DMS153 (cell line): ENCODE measurements at regions not wholly inside any gene's neighbourhood (a gene's known extent, or its start where the extent isn't known, plus 50 kb on each side); places are given as distances from the start of the nearest gene placed in this dataset.
A peak's percentile ranks its signal among the peaks of the same experiment; 100 is the strongest.

ENCODE experiments used
- DNase-seq: peaks from one replicate; lab custom pipeline; 2025; lab: John Stamatoyannopoulos, UW

GRCh38 chr3:107256963-107257362 lies 120.3 kb upstream of the CCDC54 start:
- DNase-seq, result no peak

DNA sequence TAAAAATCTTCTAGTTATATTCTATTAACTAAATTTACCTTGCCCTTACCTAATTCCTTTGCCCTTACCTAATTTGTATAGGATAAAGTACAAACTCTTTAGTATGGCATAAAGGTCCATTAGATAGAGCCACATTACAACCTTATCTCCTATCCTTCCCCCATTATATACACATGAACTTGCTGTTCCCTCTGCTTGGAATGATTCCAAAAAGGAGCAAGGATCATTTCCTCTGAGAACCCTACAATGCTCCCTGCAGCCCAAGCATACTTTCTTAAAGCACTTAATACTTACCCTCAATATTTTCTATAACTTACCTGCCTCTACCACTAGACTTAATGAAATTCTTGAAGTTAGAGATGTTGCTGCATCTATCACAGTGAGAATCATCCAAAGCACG lies 118.9 kb upstream of the CCDC54 start:
- DNase-seq, result no peak

- no peak for DNase-seq
Measured at GRCh38 chr3:107260207-107260606, 117.0 kb upstream of the CCDC54 start.

DNA sequence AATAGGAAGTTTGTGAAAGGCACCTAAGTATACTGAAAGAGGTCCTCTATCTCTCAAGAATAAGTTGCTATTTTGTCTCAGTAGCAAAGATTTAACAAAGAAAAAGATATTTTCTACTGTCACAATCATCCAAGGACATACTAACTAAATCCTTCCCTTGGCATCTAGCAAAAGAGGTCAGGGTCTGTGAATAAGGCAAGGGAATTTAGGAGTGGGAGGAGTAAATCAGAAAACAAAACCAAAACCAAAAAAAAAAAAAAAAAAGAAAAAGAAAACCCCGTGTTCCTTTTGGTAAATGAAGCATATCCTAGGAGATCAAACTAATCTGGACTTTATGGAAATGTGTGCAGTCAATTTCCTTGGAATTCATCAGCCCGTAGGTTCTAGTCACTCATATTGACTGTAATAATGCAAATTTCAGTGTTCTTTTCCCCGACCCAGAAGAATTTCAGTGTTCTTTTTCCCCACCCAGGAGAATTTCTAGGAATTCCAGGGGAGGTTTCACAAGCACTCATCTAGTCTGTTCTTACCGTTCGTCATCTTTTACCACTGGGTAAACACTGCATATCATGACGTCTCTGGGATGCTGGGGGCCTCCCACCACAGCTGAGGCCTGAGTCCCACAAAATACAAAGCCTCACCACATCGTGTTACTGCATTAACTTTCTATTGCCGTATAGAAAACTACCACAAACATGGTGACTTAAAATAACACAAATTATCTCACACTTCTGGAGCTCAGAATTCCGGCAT lies 113.8 kb upstream of the CCDC54 start:
- no peak for DNase-seq

DNA sequence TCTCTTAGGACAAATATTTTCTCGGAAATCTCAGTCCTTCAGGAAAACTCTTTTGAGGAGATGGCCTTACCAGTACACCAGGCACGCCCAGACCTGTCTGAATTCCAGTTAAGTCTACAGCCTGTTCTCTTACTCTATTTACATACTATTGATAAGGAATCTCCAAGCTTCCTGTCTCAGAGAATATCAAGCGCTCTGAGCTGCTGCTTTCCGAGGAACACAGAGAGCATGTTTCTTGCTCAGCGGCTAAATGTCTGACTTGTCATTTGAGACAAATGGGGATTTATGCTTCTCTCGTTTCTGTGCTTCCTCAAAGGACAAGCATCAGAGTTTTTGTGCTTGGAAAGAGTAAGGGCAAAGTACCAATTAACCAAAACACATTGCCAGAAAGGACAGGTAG lies 112.4 kb upstream of the CCDC54 start:
- DNase-seq, result no peak

DNA sequence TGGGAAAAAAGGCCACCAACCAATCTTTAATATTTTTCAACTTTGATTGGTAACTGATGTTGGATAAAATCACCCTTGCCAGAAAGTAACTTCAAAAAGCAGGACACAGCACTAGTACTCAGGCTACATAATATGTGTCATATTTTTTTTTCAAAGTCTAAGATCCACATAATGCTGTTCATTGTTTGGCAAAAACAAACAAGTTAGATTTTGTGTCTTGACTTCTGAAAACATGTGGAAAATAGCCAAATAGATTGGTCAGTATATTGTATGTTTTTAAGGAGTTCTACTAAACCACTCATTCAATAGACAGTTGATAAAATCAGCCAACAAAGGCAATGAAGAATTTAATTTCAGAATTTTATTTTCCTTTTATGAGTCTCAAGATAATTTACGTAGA lies 111.7 kb upstream of the CCDC54 start:
- DNase-seq, result no peak

GRCh38 chr3:107268469-107268868 lies 108.8 kb upstream of the CCDC54 start:
- no peak for DNase-seq

DNA sequence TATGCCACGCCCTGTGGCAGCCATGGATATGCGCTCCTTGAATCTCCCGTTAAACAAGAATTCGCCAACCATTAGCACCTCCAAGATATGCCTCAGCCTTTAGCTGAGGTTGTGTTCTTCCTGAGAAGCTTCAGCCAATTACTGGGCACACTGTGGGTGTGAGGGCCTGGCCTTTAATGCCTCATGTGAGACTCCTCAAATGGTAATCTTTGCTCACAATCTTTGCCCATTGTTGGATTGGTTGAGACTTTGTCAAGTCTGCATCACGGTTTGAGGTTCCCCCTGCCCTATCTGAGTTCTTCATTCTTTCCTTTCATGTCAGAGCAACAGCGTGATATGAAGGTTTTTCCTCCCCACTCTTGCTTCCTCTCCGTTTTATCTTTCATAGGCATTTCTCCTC lies 108.1 kb upstream of the CCDC54 start:
- no peak for DNase-seq

GRCh38 chr3:107271787-107272387 lies 105.4 kb upstream of the CCDC54 start:
- DNase-seq, result peak; percentile 25

- DNase-seq, result no peak
Measured at GRCh38 chr3:107272471-107272870, 104.8 kb upstream of the CCDC54 start.

GRCh38 chr3:107272885-107273284 lies 104.4 kb upstream of the CCDC54 start:
- DNase-seq, result no peak

DNA sequence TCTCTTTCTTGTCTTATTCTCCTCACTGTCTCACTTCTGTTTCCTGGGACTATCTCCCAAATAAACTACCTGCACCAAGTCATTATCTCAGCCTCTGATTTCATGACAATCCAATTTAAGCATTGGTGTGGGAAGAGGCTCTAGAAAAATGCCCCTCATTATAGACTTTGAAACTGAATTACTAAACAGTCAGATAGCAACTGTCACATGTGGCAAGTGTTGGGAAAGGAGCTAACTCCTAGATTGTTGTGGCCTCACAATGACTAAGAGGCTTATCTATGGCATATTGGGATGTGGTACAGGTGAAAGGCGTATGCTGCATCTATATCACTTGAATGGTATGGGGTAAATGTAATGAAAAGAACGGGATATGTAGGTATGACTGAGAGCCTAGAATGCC lies 103.5 kb upstream of the CCDC54 start:
- DNase-seq, result no peak

- no peak for DNase-seq
Measured at GRCh38 chr3:107275511-107275910, 101.7 kb upstream of the CCDC54 start.

DNA sequence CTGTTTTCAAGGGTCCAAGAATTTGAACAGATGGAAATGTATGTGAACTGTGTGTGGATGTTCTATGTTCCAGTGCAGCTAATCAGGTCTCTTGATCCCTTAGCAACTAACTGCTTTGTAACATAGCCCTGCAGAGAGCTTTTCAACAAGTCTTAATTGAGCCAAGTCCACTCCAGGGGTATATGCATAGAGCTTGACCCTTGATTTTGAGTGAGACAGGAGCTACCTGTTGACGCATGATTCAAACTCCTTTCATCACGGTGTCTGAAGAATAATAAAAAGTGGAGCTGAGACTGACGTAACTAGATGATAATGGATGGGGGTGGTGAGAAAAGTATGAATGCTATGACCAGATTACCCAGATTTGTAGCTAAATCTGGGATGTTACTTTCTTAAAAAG lies 93.3 kb upstream of the CCDC54 start:
- no peak for DNase-seq

DNA sequence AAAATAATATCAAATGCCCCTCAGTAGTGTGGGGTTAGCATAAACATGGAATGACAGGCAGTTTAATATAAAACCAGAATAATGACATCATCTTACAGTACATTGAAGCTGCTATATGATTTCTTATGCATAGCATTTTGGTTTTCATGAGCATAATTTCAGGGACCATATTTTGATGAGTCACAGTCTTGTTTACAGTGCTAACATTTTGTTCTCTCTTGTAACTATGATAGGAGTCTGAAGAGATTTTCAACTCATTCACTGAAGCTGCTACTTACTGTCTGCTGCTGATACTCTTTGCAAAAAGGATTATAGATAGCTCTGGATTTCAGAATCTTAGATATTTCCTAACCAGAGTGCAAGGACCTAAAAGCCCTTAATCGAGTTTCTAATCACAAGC lies 92.6 kb upstream of the CCDC54 start:
- no peak for DNase-seq

GRCh38 chr3:107285197-107285596 lies 92.0 kb upstream of the CCDC54 start:
- no peak for DNase-seq

DNA sequence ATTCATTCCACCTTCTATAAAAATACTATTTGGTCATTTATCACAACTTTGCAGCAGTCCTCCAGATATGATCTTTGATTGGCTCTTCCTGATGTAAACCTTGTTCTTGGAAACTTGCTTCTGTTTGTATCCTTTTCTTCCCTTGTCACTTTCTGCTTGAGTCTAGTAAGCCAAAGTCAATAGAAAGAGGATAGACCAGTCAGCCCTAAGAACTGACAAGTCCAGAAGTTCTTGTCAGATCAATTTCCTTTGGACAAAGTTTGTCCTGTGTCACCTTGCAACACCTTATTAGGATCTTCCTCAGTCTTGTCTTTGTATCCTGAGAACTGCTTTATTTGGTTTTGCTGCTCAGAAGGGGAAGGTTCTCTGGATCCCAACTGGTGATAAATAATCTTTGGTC lies 87.9 kb upstream of the CCDC54 start:
- DNase-seq, result no peak

GRCh38 chr3:107294117-107294516 lies 83.1 kb upstream of the CCDC54 start:
- no peak for DNase-seq

DNA sequence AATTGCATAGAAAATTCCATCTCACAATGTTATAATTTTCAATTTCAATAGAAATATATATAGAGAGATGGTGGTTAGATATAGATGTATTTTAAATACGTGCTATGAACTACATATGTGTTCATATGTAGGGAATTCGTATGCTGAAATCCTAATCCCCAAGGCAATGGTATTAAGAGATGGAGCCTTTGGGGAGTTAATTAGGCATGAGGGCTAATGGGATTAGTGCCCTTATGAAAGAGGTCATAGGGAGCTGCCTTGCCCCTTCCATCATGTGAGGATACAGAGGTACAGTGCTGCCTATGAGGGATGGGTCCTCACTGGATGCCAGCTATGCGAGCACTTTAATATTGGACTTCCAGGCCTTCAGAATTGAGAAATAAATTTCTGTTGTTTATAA lies 79.6 kb upstream of the CCDC54 start:
- DNase-seq, result no peak

- DNase-seq, result no peak
Measured at GRCh38 chr3:107307205-107307604, 70.0 kb upstream of the CCDC54 start.

- DNase-seq, result no peak
Measured at GRCh38 chr3:107308716-107309115, 68.5 kb upstream of the CCDC54 start.

- no peak for DNase-seq
Measured at GRCh38 chr3:107309312-107309711, 67.9 kb upstream of the CCDC54 start.

GRCh38 chr3:107313711-107314110 lies 63.5 kb upstream of the CCDC54 start:
- no peak for DNase-seq

- DNase-seq, result no peak
Measured at GRCh38 chr3:107315141-107315540, 62.1 kb upstream of the CCDC54 start.
